ENCODE measurements at regions not wholly inside any gene's neighbourhood (a gene's known extent, or its start where the extent isn't known, plus 50 kb on each side); places are given as distances from the start of the nearest gene placed in this dataset.

DNA sequence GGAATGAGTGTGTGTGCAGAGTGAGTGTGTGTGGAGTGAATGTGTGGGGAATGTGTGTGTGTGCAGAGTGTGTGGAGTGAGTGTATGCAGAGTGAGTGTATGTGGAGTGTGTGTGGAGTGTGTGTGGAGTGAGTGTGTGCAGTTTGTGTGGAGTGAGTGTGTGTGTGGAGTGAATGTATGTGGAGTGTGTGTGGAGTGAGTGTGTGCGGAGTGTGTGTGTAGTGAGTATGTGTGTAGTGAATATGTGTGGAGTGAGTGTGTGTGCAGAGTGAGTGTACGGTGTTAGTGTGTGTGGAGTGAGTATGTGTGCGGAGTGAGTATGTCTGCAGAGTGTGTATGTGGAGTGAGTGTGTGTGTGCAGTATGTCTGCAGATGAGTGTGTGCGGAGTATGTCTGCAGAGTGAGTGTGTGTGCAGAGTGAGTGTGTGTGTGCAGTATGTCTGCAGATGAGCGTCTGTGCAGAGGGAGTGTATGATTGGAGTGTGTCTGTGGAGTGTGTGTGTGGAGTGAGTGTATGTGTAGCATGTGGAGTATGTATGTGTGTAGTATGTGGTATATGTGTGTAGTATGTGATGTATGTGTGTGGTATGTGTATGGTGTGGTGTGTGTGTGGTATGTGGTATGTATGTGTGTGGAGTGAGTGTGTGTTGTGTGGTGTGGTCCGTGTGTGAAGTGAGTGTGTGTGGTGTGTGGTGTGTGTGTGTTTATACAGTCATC, 59.7 kb upstream of the CLDN14 start:
- TF ChIP-seq, protein P1, sequence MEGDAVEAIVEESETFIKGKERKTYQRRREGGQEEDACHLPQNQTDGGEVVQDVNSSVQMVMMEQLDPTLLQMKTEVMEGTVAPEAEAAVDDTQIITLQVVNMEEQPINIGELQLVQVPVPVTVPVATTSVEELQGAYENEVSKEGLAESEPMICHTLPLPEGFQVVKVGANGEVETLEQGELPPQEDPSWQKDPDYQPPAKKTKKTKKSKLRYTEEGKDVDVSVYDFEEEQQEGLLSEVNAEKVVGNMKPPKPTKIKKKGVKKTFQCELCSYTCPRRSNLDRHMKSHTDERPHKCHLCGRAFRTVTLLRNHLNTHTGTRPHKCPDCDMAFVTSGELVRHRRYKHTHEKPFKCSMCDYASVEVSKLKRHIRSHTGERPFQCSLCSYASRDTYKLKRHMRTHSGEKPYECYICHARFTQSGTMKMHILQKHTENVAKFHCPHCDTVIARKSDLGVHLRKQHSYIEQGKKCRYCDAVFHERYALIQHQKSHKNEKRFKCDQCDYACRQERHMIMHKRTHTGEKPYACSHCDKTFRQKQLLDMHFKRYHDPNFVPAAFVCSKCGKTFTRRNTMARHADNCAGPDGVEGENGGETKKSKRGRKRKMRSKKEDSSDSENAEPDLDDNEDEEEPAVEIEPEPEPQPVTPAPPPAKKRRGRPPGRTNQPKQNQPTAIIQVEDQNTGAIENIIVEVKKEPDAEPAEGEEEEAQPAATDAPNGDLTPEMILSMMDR (IDR thresholded peaks at IDR 0.05) = no peak
- TF ChIP-seq POLR2A (IDR thresholded peaks at IDR 0.05) = no peak
- TF ChIP-seq POLR2AphosphoS5 (IDR thresholded peaks at IDR 0.05) = no peak

All from prostate gland (tissue), 2 donors.